Keratinocyte (primary cell): ENCODE measurements at regions not wholly inside any gene's neighbourhood (a gene's known extent, or its start where the extent isn't known, plus 50 kb on each side); places are given as distances from the start of the nearest gene placed in this dataset.

Experiments used
- CTCF ChIP-seq, 3 experiments: IDR thresholded peaks in 1 of 3; conservative IDR thresholded peaks in 1 of 3; optimal IDR thresholded peaks in 1 of 3; 2 replicates in 2 of 3; 3 replicates in 1 of 3; pipeline versions ENCODE3 to v1.5.1; 2011; ENCODE audit warnings: low read length in 3 of 3, mild to moderate bottlenecking in 3 of 3, moderate library complexity in 2 of 3, control low read depth in 1 of 3, inconsistent platforms in 1 of 3; ENCODE audit not compliant: insufficient read depth in 2 of 3; ENCODE audit errors: extremely low read depth in 1 of 3
- EZH2 ChIP-seq: IDR thresholded peaks from one replicate; pipeline ENCODE4 v1.6.1; 2012; ENCODE audit warnings: inconsistent platforms, mild to moderate bottlenecking, low read length, moderate library complexity

GRCh38 chr12:126114441-126114840 is 1049.2 kb downstream of the AACS start:
- TF ChIP-seq CTCF (optimal IDR thresholded peaks at IDR 0.05 in 1 of 3, IDR thresholded peaks at IDR 0.05 in 1 of 3, conservative IDR thresholded peaks at IDR 0.05 in 1 of 3; ENCODE audit: extremely low read depth in 1 of 3, insufficient read depth in 2 of 3, low read length in 3 of 3) = no peak
- no peak for TF ChIP-seq EZH2
